GM23338 (cell line): ENCODE measurements at regions not wholly inside any gene's neighbourhood (a gene's known extent, or its start where the extent isn't known, plus 50 kb on each side); places are given as distances from the start of the nearest gene placed in this dataset.

Experiments used
- ATAC-seq: fragments of 200-7000 bp; cut with Tn5 transposase; 3 replicates; pipeline ENCODE4 v1.9.1; 2020
- DNase-seq: peaks from one replicate; pipeline ENCODE4 v3.0.0-alpha.2; 2015; ENCODE audit warnings: low spot score
- H2AFZ ChIP-seq: fragments of 200-600 bp; sonication (generic); 2 replicates; pipeline ENCODE4 v1.8.0; 2016; ENCODE audit warnings: antibody characterized with exemption, mild to moderate bottlenecking, moderate library complexity
- H3F3A ChIP-seq: fragments of 200-600 bp; sonication (generic); replicated peaks from 2 replicates; pipeline ENCODE4 v1.8.0; 2017; ENCODE audit warnings: antibody characterized with exemption, mixed run types, low read depth
- H3K27ac ChIP-seq: fragments of 200-600 bp; sonication (generic); 2 replicates; pipeline ENCODE4 v1.6.1; 2016; ENCODE audit warnings: low read depth
- H3K27me3 ChIP-seq: fragments of 200-600 bp; sonication (generic); 2 replicates; pipeline ENCODE4 v1.8.0; 2016; ENCODE audit warnings: mild to moderate bottlenecking, mixed run types, moderate library complexity; ENCODE audit not compliant: insufficient read depth
- H3K36me3 ChIP-seq: fragments of 200-600 bp; sonication (generic); 2 replicates; pipeline ENCODE4 v1.8.0; 2016; ENCODE audit warnings: mild to moderate bottlenecking; ENCODE audit not compliant: insufficient read depth
- H3K4me1 ChIP-seq: fragments of 200-600 bp; sonication (generic); 2 replicates; pipeline ENCODE4 v1.8.0; 2016; ENCODE audit warnings: mild to moderate bottlenecking, moderate library complexity; ENCODE audit not compliant: insufficient read depth
- H3K4me2 ChIP-seq: fragments of 200-600 bp; sonication (generic); 2 replicates; pipeline ENCODE4 v1.7.1; 2017; ENCODE audit warnings: mixed run types
- H3K4me3 ChIP-seq: fragments of 200-600 bp; sonication (generic); 2 replicates; pipeline ENCODE4 v1.6.1; 2016; ENCODE audit warnings: mixed run types
- H3K79me2 ChIP-seq: fragments of 200-600 bp; sonication (generic); replicated peaks from 2 replicates; pipeline ENCODE4 v1.8.0; 2017; ENCODE audit warnings: mild to moderate bottlenecking; ENCODE audit not compliant: insufficient read depth
- H3K9me2 ChIP-seq: fragments of 200-600 bp; sonication (generic); 2 replicates; pipeline ENCODE4 v1.8.0; 2017; ENCODE audit not compliant: insufficient read depth
- H4K20me1 ChIP-seq: fragments of 200-600 bp; sonication (generic); replicated peaks from 2 replicates; pipeline ENCODE4 v1.8.0; 2017; ENCODE audit warnings: mild to moderate bottlenecking; ENCODE audit not compliant: insufficient read depth
- H3K27ac Mint-ChIP-seq: 2 replicates; pipeline ENCODE4 v1.8.0; 2020; ENCODE audit warnings: inconsistent platforms, mild to moderate bottlenecking, moderate library complexity, mixed read lengths
- H3K27me3 Mint-ChIP-seq: 3 replicates; pipeline ENCODE4 v1.8.0; 2022; ENCODE audit warnings: low read depth, mild to moderate bottlenecking, moderate library complexity, mixed read lengths, inconsistent platforms; ENCODE audit not compliant: insufficient read depth, poor library complexity
- H3K36me3 Mint-ChIP-seq: 3 replicates; pipeline ENCODE4 v1.8.0; 2021; ENCODE audit warnings: low read depth, mild to moderate bottlenecking, inconsistent platforms, moderate library complexity, mixed read lengths
- H3K4me1 Mint-ChIP-seq: 3 replicates; pipeline ENCODE4 v1.8.0; 2020; ENCODE audit warnings: mild to moderate bottlenecking, inconsistent platforms, mixed read lengths
- H3K4me3 Mint-ChIP-seq: 3 replicates; pipeline ENCODE4 v1.8.0; 2021; ENCODE audit warnings: moderate library complexity, mild to moderate bottlenecking, inconsistent platforms, mixed read lengths
- H3K9me3 Mint-ChIP-seq: 3 replicates; pipeline ENCODE4 v1.8.0; 2020; ENCODE audit warnings: moderate library complexity, mild to moderate bottlenecking, inconsistent platforms, mixed read lengths
- CREB1 ChIP-seq: fragments of 250-450 bp; sonication (Bioruptor Pico); IDR thresholded peaks from 2 replicates; pipeline ENCODE4 v1.5.0; 2020; ENCODE audit warnings: low read depth, mild to moderate bottlenecking, moderate library complexity
- CTCF ChIP-seq, 2 experiments: fragments of 200-600 bp in 1 of 2; sonication (generic) in 1 of 2; conservative IDR thresholded peaks; 2 replicates each; pipeline versions ENCODE4 v1.5.1 to v1.6.1; 2016 to 2017; ENCODE audit warnings: antibody characterized with exemption in 2 of 2, low read depth in 2 of 2, mild to moderate bottlenecking in 2 of 2, moderate library complexity in 1 of 2
- ETS1 ChIP-seq: IDR thresholded peaks from 2 replicates; pipeline ENCODE4 v1.6.1; 2016; ENCODE audit warnings: antibody characterized with exemption
- EZH2 ChIP-seq: fragments of 200-600 bp; sonication (generic); IDR thresholded peaks from one replicate; pipeline ENCODE4 v1.8.0; 2017; ENCODE audit warnings: antibody characterized with exemption, mild to moderate bottlenecking, low read depth; ENCODE audit not compliant: unreplicated experiment
- EZH2phosphoT487 ChIP-seq: fragments of 200-600 bp; sonication (generic); IDR thresholded peaks from one replicate; pipeline ENCODE4 v1.8.1; 2018; ENCODE audit warnings: antibody characterized with exemption; ENCODE audit not compliant: unreplicated experiment
- JUNB ChIP-seq: IDR thresholded peaks from one replicate; pipeline ENCODE4 v1.6.1; 2016; ENCODE audit warnings: antibody characterized with exemption; ENCODE audit not compliant: unreplicated experiment
- NANOG ChIP-seq: IDR thresholded peaks from 2 replicates; pipeline ENCODE4 v1.6.1; 2016; ENCODE audit warnings: antibody characterized with exemption, borderline replicate concordance
- POLR2AphosphoS5 ChIP-seq: IDR thresholded peaks from 2 replicates; pipeline ENCODE4 v1.6.1; 2016; ENCODE audit warnings: antibody characterized with exemption, low read depth
- REST ChIP-seq: IDR thresholded peaks from one replicate; pipeline ENCODE4 v1.6.1; 2018; ENCODE audit warnings: antibody characterized with exemption; ENCODE audit not compliant: unreplicated experiment
- STAT1 ChIP-seq: IDR thresholded peaks from one replicate; pipeline ENCODE4 v1.6.1; 2016; ENCODE audit warnings: antibody characterized with exemption; ENCODE audit not compliant: unreplicated experiment
- ZNF114 ChIP-seq: fragments of 250-450 bp; sonication (Bioruptor Pico); IDR thresholded peaks from 2 replicates; pipeline ENCODE4 v1.5.0; 2020; ENCODE audit warnings: mild to moderate bottlenecking, moderate library complexity
- ZNF331 ChIP-seq: fragments of 250-450 bp; sonication (Bioruptor Pico); IDR thresholded peaks from 2 replicates; pipeline ENCODE4 v1.5.0; 2020; ENCODE audit warnings: low read depth, mild to moderate bottlenecking, moderate library complexity
- ZNF462 ChIP-seq: fragments of 250-450 bp; sonication (Bioruptor Pico); IDR thresholded peaks from 2 replicates; pipeline ENCODE4 v1.5.0; 2020; ENCODE audit warnings: mild to moderate bottlenecking, moderate library complexity

- H3K4me2 ChIP-seq: no peak overlapping the region
- no peak for DNase-seq
- H3F3A ChIP-seq: no peaks in the 10 kb centered on the region
- H3K9me3 Mint-ChIP-seq: no peaks in the 10 kb centered on the region
- peaks cover 20% of the 10 kb centered on the region for H3K27me3 Mint-ChIP-seq
- no peaks in the 10 kb centered on the region for H3K27me3 ChIP-seq
- H3K27ac Mint-ChIP-seq: no peak overlapping the region
- no peaks in the 10 kb centered on the region for H3K79me2 ChIP-seq
- H3K27ac ChIP-seq: no peak overlapping the region
- H2AFZ ChIP-seq: no peak overlapping the region
- TF ChIP-seq NANOG: no peak
- no peak for TF ChIP-seq ZNF114 (CRISPR knock-in tag)
- TF ChIP-seq ZNF331: no peak
- no peak for TF ChIP-seq REST
- TF ChIP-seq CTCF (conservative IDR thresholded peaks at IDR 0.05; ENCODE audit: low read depth in 2 of 2): no peak
- TF ChIP-seq POLR2AphosphoS5: no peak
- no peak for TF ChIP-seq STAT1
- TF ChIP-seq ETS1: no peak
- TF ChIP-seq JUNB: no peak
- TF ChIP-seq CREB1 (CRISPR knock-in tag): no peak
- TF ChIP-seq EZH2: no peak
- TF ChIP-seq ZNF462 (CRISPR knock-in tag): no peak
- no peak for TF ChIP-seq EZH2phosphoT487
- no peaks in the 10 kb centered on the region for H3K36me3 ChIP-seq
- no peak for ATAC-seq
- no peaks in the 10 kb centered on the region for H3K9me2 ChIP-seq
- no peak overlapping the region for H3K4me3 ChIP-seq
- no peak overlapping the region for H3K4me3 Mint-ChIP-seq
- peaks cover 12% of the 10 kb centered on the region for H3K4me1 Mint-ChIP-seq
- peaks cover 5% of the 10 kb centered on the region; the same call in 1 of the 2 replicates for H3K4me1 ChIP-seq
- H3K36me3 Mint-ChIP-seq: no peaks in the 10 kb centered on the region
- H4K20me1 ChIP-seq: no peaks in the 10 kb centered on the region
Observed at GRCh38 chr2:121101093-121101715, 183.8 kb downstream of the TFCP2L1 start.
